ENCODE measurements at regions not wholly inside any gene's neighbourhood (a gene's known extent, or its start where the extent isn't known, plus 50 kb on each side); places are given as distances from the start of the nearest gene placed in this dataset.

DNA sequence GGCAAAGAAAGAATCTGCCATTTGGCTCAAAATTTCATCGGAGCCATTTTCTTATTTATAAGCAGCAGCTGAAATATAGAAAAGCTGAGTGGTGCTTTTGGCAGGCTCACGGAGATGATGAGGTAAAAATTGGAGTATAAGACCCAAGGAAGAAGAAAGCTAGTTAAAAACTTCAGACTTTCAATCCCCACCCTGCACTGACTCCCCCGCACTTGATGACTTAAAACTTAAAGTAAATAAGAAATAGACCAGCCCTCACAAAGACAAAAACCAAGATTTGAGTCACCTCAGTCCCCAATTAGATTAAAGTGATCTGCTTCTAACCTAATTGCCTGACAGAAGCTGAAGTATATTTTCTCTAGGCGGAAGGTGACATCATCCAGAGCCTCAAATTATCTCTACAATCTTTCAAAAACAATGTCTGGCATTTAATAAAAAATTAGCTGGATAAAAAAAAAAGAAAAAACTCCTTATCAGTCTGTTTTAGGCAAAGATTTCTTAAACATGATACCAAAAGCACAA lies 124.0 kb upstream of the PJA2 start:
- H3K79me2 ChIP-seq (ENCODE audit: insufficient read depth, low read length), result no peaks in the 10 kb centered on the region
- no peaks in the 10 kb centered on the region for H3K36me3 ChIP-seq (ENCODE audit: insufficient read depth, low read length)
- H3K27ac ChIP-seq (ENCODE audit: low read length), result no peak overlapping the region
- no peaks in the 10 kb centered on the region for H3K4me1 ChIP-seq (ENCODE audit: insufficient read depth, low read length)
- TF ChIP-seq, protein P1, sequence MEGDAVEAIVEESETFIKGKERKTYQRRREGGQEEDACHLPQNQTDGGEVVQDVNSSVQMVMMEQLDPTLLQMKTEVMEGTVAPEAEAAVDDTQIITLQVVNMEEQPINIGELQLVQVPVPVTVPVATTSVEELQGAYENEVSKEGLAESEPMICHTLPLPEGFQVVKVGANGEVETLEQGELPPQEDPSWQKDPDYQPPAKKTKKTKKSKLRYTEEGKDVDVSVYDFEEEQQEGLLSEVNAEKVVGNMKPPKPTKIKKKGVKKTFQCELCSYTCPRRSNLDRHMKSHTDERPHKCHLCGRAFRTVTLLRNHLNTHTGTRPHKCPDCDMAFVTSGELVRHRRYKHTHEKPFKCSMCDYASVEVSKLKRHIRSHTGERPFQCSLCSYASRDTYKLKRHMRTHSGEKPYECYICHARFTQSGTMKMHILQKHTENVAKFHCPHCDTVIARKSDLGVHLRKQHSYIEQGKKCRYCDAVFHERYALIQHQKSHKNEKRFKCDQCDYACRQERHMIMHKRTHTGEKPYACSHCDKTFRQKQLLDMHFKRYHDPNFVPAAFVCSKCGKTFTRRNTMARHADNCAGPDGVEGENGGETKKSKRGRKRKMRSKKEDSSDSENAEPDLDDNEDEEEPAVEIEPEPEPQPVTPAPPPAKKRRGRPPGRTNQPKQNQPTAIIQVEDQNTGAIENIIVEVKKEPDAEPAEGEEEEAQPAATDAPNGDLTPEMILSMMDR (IDR thresholded peaks at IDR 0.05; ENCODE audit: borderline replicate concordance, extremely low read depth, low read length, poor library complexity, severe bottlenecking), result no peak
- TF ChIP-seq EZH2 (IDR thresholded peaks at IDR 0.05; ENCODE audit: borderline replicate concordance, low read depth, low read length, severe bottlenecking), result no peak
- no peak overlapping the region for H3K9ac ChIP-seq (ENCODE audit: low read depth, low read length)
- ATAC-seq (ENCODE audit: insufficient read depth, low read depth) (no peak), DNase-seq (no peak)
- H4K20me1 ChIP-seq (ENCODE audit: insufficient read depth, low read length), result no peaks in the 10 kb centered on the region
- no peaks in the 10 kb centered on the region for H3K27me3 ChIP-seq (ENCODE audit: insufficient read depth, low read length, poor library complexity)
- no peak overlapping the region for H3K4me2 ChIP-seq (ENCODE audit: insufficient read depth, low read length)
- peaks cover 2% of the 10 kb centered on the region for H3K9me3 ChIP-seq (ENCODE audit: insufficient read depth, low read length, severe bottlenecking)
- no peak overlapping the region for H2AFZ ChIP-seq (ENCODE audit: low read depth, low read length)
- H3K4me3 ChIP-seq (ENCODE audit: low read depth in 1 of 2, low read length in 2 of 2), result no peak overlapping the region

DNA sequence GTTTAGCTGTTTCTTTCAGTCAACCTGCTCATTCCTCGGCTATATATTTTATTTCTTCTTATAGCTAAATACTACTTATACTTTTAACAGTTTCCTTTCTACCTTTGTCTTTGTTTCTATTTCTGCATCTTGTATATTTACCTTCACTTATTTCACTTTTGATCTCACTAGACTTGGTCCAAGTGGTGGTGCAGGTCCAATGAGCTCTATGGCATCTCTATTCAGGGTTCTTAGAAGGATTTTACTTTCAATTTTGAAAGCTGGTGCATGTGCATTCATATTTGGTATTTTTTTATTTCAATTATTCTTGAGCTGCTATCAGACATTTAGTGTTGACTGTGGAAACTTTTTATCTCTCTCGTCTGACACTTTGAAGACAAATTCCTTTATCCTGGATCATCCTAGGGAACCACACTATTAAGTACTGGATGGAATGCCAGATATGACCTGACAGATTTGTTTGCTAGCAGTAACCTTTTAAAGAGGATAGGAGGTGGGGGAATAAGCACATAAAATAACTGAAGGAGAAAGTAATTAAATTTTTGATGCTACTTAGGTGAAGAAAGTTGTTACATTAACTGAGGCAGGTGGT lies 123.1 kb upstream of the PJA2 start:
- DNase-seq (no peak), ATAC-seq (ENCODE audit: insufficient read depth, low read depth) (no peak)
- Histone ChIP-seq H3K79me2 (ENCODE audit: insufficient read depth, low read length) (no peaks in the 10 kb centered on the region), H3K4me3 (ENCODE audit: low read depth in 1 of 2, low read length in 2 of 2) (no peak overlapping the region), H3K4me2 (ENCODE audit: insufficient read depth, low read length) (no peak overlapping the region), H3K27me3 (ENCODE audit: insufficient read depth, low read length, poor library complexity) (no peaks in the 10 kb centered on the region), H3K4me1 (ENCODE audit: insufficient read depth, low read length) (no peaks in the 10 kb centered on the region), H4K20me1 (ENCODE audit: insufficient read depth, low read length) (no peaks in the 10 kb centered on the region), H2AFZ (ENCODE audit: low read depth, low read length) (peak overlapping the region; percentile 51), H3K9ac (ENCODE audit: low read depth, low read length) (no peak overlapping the region), H3K36me3 (ENCODE audit: insufficient read depth, low read length) (no peaks in the 10 kb centered on the region), H3K9me3 (ENCODE audit: insufficient read depth, low read length, severe bottlenecking) (peaks cover 2% of the 10 kb centered on the region), H3K27ac (ENCODE audit: low read length) (no peak overlapping the region)
- TF ChIP-seq EZH2 (IDR thresholded peaks at IDR 0.05; ENCODE audit: borderline replicate concordance, low read depth, low read length, severe bottlenecking), result no peak
- TF ChIP-seq, protein P1 (IDR thresholded peaks at IDR 0.05; ENCODE audit: borderline replicate concordance, extremely low read depth, low read length, poor library complexity, severe bottlenecking), result no peak

DNA sequence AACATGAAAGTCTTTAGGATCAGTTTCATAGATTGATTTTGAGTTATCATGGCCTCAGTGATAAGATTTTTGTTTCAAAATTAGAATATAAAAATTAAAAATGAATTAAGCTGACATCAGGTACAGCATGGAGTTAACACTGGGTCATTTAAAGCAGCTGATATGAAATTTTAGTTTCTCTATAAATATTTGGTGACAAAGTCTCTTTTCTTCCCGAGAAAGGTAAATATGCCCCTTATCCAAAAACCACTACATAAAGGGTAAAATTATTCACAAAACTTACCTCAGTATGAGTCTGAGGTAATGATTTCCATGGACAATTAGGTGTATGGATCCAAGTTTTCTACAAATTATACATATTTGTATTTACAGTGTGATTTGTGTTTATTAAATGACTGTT lies 121.5 kb upstream of the PJA2 start:
- H3K79me2 ChIP-seq (ENCODE audit: insufficient read depth, low read length), result no peaks in the 10 kb centered on the region
- DNase-seq, result no peak
- no peaks in the 10 kb centered on the region for H4K20me1 ChIP-seq (ENCODE audit: insufficient read depth, low read length)
- TF ChIP-seq, protein P1 (IDR thresholded peaks at IDR 0.05; ENCODE audit: borderline replicate concordance, extremely low read depth, low read length, poor library complexity, severe bottlenecking), result no peak
- no peak for TF ChIP-seq EZH2 (IDR thresholded peaks at IDR 0.05; ENCODE audit: borderline replicate concordance, low read depth, low read length, severe bottlenecking)
- H3K4me1 ChIP-seq (ENCODE audit: insufficient read depth, low read length), result no peaks in the 10 kb centered on the region
- H3K27ac ChIP-seq (ENCODE audit: low read length), result no peak overlapping the region
- no peaks in the 10 kb centered on the region for H3K27me3 ChIP-seq (ENCODE audit: insufficient read depth, low read length, poor library complexity)
- H3K36me3 ChIP-seq (ENCODE audit: insufficient read depth, low read length), result no peaks in the 10 kb centered on the region
- ATAC-seq (ENCODE audit: insufficient read depth, low read depth), result no peak
- no peak overlapping the region for H3K9ac ChIP-seq (ENCODE audit: low read depth, low read length)
- peaks cover 2% of the 10 kb centered on the region for H3K9me3 ChIP-seq (ENCODE audit: insufficient read depth, low read length, severe bottlenecking)
- H2AFZ ChIP-seq (ENCODE audit: low read depth, low read length), result no peak overlapping the region
- no peak overlapping the region for H3K4me3 ChIP-seq (ENCODE audit: low read depth in 1 of 2, low read length in 2 of 2)
- H3K4me2 ChIP-seq (ENCODE audit: insufficient read depth, low read length), result no peak overlapping the region

Measured in DND-41 (cell line).